Kidney tubule cell (primary cell): ENCODE measurements at regions not wholly inside any gene's neighbourhood (a gene's known extent, or its start where the extent isn't known, plus 50 kb on each side); places are given as distances from the start of the nearest gene placed in this dataset.

ENCODE experiments used
- DNase-seq: peaks from one replicate; pipeline ENCODE4 v3.0.0-alpha.2; 2018; ENCODE audit warnings: low spot score

- no peak for DNase-seq
Measured at GRCh38 chr22:44554411-44554810, 56.4 kb upstream of the RTL6 start.

- DNase-seq: peak; percentile 86
Measured at GRCh38 chr22:44550711-44551491, 52.9 kb upstream of the RTL6 start.

- no peak for DNase-seq
Measured at GRCh38 chr22:44549701-44550100, 51.7 kb upstream of the RTL6 start.

GRCh38 chr22:44548981-44549380, 50.9 kb upstream of the RTL6 start:
- DNase-seq: no peak
